ENCODE measurements at regions not wholly inside any gene's neighbourhood (a gene's known extent, or its start where the extent isn't known, plus 50 kb on each side); places are given as distances from the start of the nearest gene placed in this dataset.
A peak's percentile ranks its signal among the peaks of the same experiment; 100 is the strongest.

DNA sequence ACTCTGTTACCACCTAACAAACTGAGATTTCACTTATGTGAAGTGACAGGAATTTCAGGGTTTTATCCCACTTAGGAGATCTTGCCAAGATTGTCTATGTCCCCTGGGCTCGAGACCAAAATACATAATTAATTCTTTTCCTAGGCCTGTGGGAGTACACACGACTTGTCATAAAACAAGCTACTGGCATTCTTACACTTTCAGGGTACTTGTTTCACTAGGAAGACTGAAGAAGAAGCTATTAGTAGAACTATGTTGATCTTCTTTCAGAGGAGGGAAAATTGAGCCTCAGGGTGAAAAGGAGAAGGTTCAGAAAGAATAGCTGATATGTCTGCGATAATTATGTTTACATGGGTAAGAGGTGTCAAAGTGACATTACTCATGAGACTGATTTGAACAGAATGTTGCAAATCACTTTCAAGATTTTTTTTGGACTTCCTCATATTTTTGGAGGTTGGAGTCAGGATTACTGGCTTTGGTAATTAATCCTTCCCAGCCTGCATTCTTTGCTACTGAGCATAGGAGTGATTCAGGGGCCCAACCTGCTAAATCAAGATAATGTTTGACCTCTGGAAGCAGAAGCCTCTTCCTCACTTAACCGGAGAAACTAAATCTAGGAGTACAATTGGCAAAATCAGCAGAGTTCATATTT, 240.0 kb upstream of the NT5C1B start:
- TF ChIP-seq, protein P1, sequence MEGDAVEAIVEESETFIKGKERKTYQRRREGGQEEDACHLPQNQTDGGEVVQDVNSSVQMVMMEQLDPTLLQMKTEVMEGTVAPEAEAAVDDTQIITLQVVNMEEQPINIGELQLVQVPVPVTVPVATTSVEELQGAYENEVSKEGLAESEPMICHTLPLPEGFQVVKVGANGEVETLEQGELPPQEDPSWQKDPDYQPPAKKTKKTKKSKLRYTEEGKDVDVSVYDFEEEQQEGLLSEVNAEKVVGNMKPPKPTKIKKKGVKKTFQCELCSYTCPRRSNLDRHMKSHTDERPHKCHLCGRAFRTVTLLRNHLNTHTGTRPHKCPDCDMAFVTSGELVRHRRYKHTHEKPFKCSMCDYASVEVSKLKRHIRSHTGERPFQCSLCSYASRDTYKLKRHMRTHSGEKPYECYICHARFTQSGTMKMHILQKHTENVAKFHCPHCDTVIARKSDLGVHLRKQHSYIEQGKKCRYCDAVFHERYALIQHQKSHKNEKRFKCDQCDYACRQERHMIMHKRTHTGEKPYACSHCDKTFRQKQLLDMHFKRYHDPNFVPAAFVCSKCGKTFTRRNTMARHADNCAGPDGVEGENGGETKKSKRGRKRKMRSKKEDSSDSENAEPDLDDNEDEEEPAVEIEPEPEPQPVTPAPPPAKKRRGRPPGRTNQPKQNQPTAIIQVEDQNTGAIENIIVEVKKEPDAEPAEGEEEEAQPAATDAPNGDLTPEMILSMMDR (IDR thresholded peaks at IDR 0.05; ENCODE audit: insufficient read depth, low read length, severe bottlenecking) = no peak
- DNase-seq (ENCODE audit: low read depth) (peak; percentile 83), FAIRE-seq (no peak)
- Histone ChIP-seq H3K4me3 (ENCODE audit: low read depth, low read length) (no peak overlapping the region), H3K27me3 (ENCODE audit: control insufficient read depth, insufficient read depth, low read length) (no peaks in the 10 kb centered on the region), H3K36me3 (ENCODE audit: control insufficient read depth, insufficient read depth, low read length) (no peaks in the 10 kb centered on the region)

DNA sequence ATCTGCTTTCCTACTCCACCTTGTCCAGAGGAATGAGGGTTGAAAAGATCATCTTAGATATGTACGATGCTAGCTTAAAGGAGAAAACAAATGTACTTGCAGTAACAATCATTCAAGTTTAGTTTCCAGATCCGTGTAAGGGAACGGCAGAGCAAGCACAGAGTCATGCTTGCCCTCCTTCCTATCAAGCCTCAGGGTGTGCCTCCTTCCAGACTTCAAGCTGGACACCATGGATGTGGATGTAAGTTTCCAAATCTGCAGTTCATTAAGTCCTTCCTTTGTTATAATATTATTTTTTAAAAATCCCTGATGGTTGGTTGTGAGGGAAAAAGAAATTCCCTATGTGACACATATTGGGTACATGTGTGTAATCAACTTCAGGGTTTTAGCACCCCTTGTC, 238.9 kb upstream of the NT5C1B start:
- Histone ChIP-seq H3K36me3 (ENCODE audit: control insufficient read depth, insufficient read depth, low read length) (no peaks in the 10 kb centered on the region), H3K4me3 (ENCODE audit: low read depth, low read length) (no peak overlapping the region), H3K27me3 (ENCODE audit: control insufficient read depth, insufficient read depth, low read length) (no peaks in the 10 kb centered on the region)
- DNase-seq (ENCODE audit: low read depth) (no peak), FAIRE-seq (no peak)
- TF ChIP-seq, protein P1 (IDR thresholded peaks at IDR 0.05; ENCODE audit: insufficient read depth, low read length, severe bottlenecking) = no peak

DNA sequence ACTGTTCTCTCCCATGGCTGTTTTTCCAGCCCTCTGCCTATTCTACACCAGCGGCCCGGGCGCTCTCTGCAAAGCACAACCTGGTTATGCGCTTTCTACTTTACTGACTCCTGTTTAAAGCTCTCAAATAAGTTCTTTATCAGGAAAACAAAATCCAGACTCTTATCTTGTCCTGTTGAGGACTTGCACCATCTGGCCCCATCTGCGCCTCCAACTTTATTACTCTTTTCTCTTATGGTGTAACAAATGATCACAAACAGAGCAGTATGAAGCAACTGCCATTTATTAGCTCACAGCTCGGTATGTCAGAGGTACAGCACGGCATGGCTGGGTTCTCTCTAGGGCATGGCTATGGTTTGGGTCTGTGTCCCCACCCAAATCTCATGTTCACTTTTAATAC, 236.5 kb upstream of the NT5C1B start:
- Histone ChIP-seq H3K4me3 (ENCODE audit: low read depth, low read length) (no peak overlapping the region), H3K27me3 (ENCODE audit: control insufficient read depth, insufficient read depth, low read length) (no peaks in the 10 kb centered on the region), H3K36me3 (ENCODE audit: control insufficient read depth, insufficient read depth, low read length) (no peaks in the 10 kb centered on the region)
- TF ChIP-seq, protein P1 (IDR thresholded peaks at IDR 0.05; ENCODE audit: insufficient read depth, low read length, severe bottlenecking) = no peak
- no peak for FAIRE-seq
- no peak for DNase-seq (ENCODE audit: low read depth)

DNA sequence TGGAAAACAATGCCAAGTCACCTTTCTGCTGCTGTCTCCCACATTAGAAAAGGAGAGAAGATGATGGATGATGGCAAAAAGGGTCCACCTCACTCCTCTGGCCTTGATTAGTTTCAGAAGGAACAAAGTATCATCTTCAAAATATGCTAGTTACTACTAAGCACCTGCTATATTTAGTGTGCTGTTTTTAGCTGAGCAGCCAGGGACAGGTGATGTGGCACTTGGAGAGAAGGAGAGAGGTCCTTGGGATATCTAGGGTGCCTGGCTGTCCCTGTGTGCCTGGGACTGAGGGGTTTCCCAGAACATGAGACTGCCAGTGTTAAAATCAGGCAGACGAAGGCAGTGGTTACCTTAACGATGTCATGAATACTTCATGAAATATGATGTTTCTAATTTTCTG, 235.5 kb upstream of the NT5C1B start:
- DNase-seq (ENCODE audit: low read depth) (no peak), FAIRE-seq (no peak)
- Histone ChIP-seq H3K4me3 (ENCODE audit: low read depth, low read length) (no peak overlapping the region), H3K36me3 (ENCODE audit: control insufficient read depth, insufficient read depth, low read length) (no peaks in the 10 kb centered on the region), H3K27me3 (ENCODE audit: control insufficient read depth, insufficient read depth, low read length) (no peaks in the 10 kb centered on the region)
- TF ChIP-seq, protein P1 (IDR thresholded peaks at IDR 0.05; ENCODE audit: insufficient read depth, low read length, severe bottlenecking) = no peak

DNA sequence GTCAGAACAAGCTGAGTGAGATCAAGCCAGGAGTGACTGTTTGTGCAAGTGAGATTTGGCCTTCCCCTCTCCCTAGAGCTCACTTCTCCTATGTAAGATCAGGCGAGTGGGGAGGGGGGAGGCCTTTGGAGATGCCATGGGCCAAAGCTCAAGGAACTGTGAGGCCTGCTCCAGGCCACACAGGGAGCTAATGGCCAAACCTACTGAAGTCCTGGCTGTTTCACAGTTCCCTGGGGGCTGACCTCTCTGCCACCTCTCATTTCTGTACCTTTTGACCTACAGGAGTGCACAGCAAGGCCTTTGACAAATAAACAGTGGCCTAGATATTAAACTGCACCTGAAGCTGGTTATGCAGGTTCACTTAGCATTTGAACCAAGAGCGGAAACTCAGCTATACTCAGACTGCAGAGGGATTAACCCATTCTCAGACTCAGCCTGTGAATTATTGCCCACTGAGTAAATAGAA, 235.0 kb upstream of the NT5C1B start:
- TF ChIP-seq, protein P1 (IDR thresholded peaks at IDR 0.05; ENCODE audit: insufficient read depth, low read length, severe bottlenecking) = no peak
- FAIRE-seq (no peak), DNase-seq (ENCODE audit: low read depth) (no peak)
- Histone ChIP-seq H3K4me3 (ENCODE audit: low read depth, low read length) (no peak overlapping the region), H3K27me3 (ENCODE audit: control insufficient read depth, insufficient read depth, low read length) (no peaks in the 10 kb centered on the region), H3K36me3 (ENCODE audit: control insufficient read depth, insufficient read depth, low read length) (no peaks in the 10 kb centered on the region)

DNA sequence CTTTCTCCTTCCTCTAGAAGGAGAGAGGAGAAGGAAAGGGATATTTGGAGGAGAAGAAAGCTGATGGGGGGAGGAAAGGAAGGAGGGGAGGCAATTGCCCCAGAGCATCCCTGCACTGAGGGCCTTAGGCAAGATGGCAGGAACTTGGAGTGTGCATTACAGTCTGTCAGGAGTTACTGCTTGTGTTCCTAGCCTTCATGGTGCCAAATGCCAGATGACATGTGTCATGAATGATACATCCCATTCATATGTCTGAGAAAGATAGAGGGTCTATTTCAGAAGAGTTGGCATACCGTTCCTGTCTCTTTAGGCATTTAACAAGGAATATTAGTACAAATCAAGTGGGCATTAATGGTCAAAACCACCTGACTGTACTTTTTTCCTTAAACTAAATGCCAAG, 232.1 kb upstream of the NT5C1B start:
- Histone ChIP-seq H3K27me3 (ENCODE audit: control insufficient read depth, insufficient read depth, low read length) (no peaks in the 10 kb centered on the region), H3K36me3 (ENCODE audit: control insufficient read depth, insufficient read depth, low read length) (no peaks in the 10 kb centered on the region), H3K4me3 (ENCODE audit: low read depth, low read length) (no peak overlapping the region)
- FAIRE-seq (peak; percentile 79), DNase-seq (ENCODE audit: low read depth) (no peak)
- TF ChIP-seq, protein P1 (IDR thresholded peaks at IDR 0.05; ENCODE audit: insufficient read depth, low read length, severe bottlenecking) = no peak
